HUES6 (cell line): ENCODE measurements at regions not wholly inside any gene's neighbourhood (a gene's known extent, or its start where the extent isn't known, plus 50 kb on each side); places are given as distances from the start of the nearest gene placed in this dataset.

Experiments used
- H3K27ac ChIP-seq: 2 replicates; pipeline ENCODE4 v1.7.0; 2013; ENCODE audit warnings: low read depth, mild to moderate bottlenecking, low read length, inconsistent platforms
- H3K27me3 ChIP-seq: 2 replicates; pipeline ENCODE4 v1.6.1; 2013; ENCODE audit warnings: low read length; ENCODE audit not compliant: control insufficient read depth, insufficient read depth
- H3K36me3 ChIP-seq: 2 replicates; pipeline ENCODE4 v1.6.1; 2013; ENCODE audit warnings: low read length; ENCODE audit not compliant: control insufficient read depth, insufficient read depth
- H3K4me1 ChIP-seq: 2 replicates; pipeline ENCODE4 v1.6.1; 2013; ENCODE audit warnings: low read length; ENCODE audit not compliant: control insufficient read depth, insufficient read depth
- H3K4me3 ChIP-seq: 2 replicates; pipeline ENCODE4 v1.5.1; 2013; ENCODE audit warnings: low read depth, low read length
- H3K9ac ChIP-seq: one replicate; pipeline ENCODE4 v1.6.1; 2013; ENCODE audit warnings: mild to moderate bottlenecking, low read length
- H3K9me3 ChIP-seq: 2 replicates; pipeline ENCODE4 v1.6.1; 2013; ENCODE audit warnings: low read depth, low read length; ENCODE audit not compliant: control insufficient read depth, insufficient read depth

DNA sequence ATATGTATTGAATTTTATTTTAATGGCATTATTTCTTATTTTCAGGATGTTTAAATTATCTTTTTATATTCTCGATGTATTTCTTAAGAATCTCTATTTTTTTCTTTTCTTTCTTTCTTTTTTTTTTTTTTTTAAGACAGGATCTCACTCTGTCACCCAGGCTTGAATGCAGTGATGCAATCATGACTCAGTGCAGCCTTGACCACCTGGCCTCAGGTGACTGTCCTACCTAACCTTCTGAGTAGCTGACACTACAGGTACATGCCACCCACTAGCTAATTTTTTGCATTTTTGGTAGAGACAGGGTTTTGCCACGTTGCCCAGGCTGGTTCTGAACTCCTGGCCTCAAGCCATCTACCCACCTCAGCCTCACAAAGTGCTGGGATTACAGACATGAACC is 143.8 kb upstream of the LAMA2 start:
- peaks cover 29% of the 10 kb centered on the region for H3K4me1 ChIP-seq
- no peak overlapping the region for H3K4me3 ChIP-seq
- no peaks in the 10 kb centered on the region for H3K27me3 ChIP-seq
- H3K9ac ChIP-seq: no peak overlapping the region
- no peaks in the 10 kb centered on the region; the same call in 1 of the 2 replicates for H3K36me3 ChIP-seq
- H3K27ac ChIP-seq: no peak overlapping the region
- peaks cover 13% of the 10 kb centered on the region; the same call in 1 of the 2 replicates for H3K9me3 ChIP-seq

DNA sequence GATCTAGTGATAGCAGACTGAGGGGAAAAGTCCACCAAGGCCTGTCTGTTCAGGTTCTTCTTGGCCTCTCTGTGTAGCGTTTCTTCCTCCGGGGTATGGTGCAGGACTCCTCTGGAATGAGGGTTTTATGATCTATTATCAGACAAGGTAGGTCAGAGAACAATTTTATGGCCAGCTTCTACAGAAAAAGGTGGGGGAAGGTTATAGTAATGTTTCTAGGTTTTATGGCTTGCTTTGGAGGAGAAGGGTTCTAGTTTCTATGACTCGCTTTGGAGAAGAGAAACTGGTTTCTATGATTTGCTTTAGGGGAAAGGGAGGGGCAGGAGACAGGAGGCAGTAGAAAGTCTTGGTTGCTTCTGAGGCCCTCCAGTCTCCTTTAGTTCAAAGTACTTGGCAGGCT is 144.8 kb upstream of the LAMA2 start:
- Histone ChIP-seq H3K9ac (no peak overlapping the region), H3K4me3 (no peak overlapping the region), H3K27me3 (no peaks in the 10 kb centered on the region), H3K9me3 (peaks cover 13% of the 10 kb centered on the region; the same call in 1 of the 2 replicates), H3K4me1 (peaks cover 22% of the 10 kb centered on the region), H3K36me3 (no peaks in the 10 kb centered on the region; the same call in 1 of the 2 replicates), H3K27ac (no peak overlapping the region)

DNA sequence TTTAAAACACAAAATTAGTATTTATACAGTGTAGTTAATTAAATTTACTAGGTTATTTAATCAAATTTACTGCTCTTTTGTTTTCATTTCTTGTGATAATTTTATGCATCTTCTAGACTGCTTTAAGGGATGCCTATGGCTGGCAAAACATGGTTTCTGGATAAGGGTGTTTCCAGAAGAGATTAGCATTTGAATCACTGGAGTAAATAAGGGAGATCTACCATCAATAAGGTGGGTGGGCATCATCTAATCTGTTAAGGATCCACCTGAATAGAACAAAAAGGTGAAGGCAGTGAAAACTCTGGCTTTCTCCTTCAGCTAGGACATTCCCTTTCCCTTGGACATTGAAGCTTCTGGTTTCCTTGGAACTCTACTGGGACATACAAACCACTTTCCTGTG is 146.2 kb upstream of the LAMA2 start:
- Histone ChIP-seq H3K36me3 (no peaks in the 10 kb centered on the region; the same call in 1 of the 2 replicates), H3K4me3 (no peak overlapping the region), H3K9ac (no peak overlapping the region), H3K9me3 (peaks cover 11% of the 10 kb centered on the region; the same call in 1 of the 2 replicates), H3K27me3 (no peaks in the 10 kb centered on the region), H3K4me1 (peaks cover 15% of the 10 kb centered on the region), H3K27ac (no peak overlapping the region)

DNA sequence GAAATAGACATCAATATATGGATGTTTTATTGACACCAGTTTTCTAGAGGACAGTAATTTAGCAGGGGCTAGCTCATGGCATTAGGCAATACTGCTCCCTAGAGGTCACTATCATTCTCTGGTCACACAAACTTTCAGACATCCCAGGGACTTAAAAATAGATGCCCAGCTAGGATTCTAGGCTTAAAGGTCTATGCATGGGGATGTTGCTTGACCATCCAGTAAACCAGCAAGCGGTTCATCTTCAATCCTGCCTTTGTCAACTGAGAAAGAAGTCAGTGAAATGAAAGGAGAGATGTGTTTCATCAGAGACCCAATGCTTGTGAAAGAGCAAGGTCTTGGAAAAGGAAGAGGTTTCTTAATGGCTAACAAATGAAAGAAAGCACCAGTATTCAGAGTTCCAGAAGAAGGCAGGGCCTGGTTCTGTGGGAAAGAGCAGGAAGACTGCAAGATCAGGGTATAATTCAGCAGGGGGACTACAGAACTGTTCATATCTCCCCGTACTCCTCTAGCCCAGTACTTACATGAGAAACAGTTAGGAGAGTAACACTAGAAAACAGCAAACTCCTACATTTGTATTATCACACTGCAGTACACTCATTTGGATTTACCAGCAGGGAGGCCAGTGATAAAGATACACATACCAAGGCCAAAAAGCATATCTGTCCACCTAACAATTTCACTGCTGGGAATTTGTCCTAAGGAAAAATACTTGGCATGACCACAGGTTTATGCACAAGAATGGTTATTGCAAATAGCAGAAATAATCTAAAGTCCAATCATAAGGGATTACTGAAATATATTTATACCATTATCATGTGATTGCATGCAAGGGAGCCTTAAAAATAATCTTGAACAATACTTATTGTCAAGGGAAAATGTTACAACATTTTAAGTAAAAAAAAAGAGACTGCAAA is 151.4 kb upstream of the LAMA2 start:
- H3K27ac ChIP-seq: peak overlapping the region; percentile 7; the same call in 1 of the 2 replicates
- no peaks in the 10 kb centered on the region for H3K27me3 ChIP-seq
- no peak overlapping the region for H3K9ac ChIP-seq
- peaks cover 15% of the 10 kb centered on the region for H3K4me1 ChIP-seq
- no peak overlapping the region for H3K4me3 ChIP-seq
- no peaks in the 10 kb centered on the region for H3K9me3 ChIP-seq
- no peaks in the 10 kb centered on the region for H3K36me3 ChIP-seq

DNA sequence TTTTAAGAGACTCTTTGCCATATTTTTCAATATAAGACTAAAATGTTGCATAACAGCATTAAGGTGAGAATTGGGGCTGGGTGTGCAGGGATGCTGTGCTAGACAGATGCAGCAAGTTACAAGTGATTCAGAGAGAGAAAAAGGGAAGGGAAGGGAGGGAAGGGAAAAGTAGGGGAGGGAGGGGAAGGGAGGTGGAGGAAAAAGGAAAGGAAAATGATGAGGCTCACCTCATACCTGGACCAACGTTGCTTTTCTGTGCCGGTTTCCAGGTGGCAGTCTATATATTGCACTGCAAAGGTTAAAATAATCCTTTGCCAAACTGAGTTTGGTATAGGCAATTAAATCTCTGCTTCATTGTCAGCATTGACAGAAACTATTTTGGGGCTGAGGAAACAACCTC is 155.4 kb upstream of the LAMA2 start:
- Histone ChIP-seq H3K27me3 (no peaks in the 10 kb centered on the region), H3K4me3 (no peak overlapping the region), H3K36me3 (no peaks in the 10 kb centered on the region), H3K4me1 (peaks cover 41% of the 10 kb centered on the region), H3K9me3 (no peaks in the 10 kb centered on the region), H3K27ac (no peak overlapping the region), H3K9ac (no peak overlapping the region)

DNA sequence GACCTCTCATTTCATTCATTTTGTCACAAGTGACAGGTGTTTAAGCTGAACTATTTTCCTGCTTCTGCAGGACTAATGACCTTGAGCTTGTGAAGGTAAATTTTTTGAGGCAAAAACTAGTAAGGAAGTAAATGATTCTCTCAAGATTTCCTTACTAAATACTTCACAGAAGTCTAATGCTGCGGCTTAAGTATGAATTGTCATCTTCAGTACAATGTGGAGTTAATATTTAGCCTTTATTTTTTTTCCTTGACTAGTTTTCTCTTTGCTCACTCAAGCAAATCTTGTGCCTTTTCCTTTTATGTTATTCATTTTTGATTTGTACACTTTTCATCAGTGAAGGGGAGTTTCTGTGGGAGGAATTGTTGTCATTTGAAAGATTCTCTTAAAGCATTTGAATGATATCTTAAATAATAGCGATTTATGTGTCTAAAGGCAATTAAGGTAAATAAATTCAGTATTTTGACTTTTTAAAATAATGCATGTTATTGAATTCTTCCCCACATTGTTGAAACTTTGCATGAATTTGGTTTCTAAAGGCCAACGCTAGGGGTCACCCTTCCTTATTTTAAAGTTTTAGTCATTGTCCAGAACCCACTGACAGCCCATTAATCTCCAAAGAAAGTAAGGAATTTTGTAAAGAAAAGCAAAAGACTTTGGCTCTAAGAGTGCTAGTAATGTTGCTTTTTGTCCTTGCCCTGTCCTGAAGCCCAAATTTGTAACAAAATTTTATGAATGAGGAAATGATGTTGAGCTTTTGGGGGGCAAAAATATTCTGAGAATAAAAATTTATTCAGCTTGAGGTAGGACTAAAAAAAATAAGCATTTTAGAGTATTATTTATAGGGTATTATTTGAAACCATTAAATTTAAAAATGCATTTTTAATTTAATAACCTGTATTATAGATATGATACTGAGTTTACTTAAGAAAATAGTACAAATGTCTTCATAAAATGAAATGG is 157.4 kb upstream of the LAMA2 start:
- no peak overlapping the region for H3K4me3 ChIP-seq
- H3K27me3 ChIP-seq: no peaks in the 10 kb centered on the region
- H3K36me3 ChIP-seq: no peaks in the 10 kb centered on the region
- H3K9ac ChIP-seq: no peak overlapping the region
- H3K9me3 ChIP-seq: no peaks in the 10 kb centered on the region
- H3K4me1 ChIP-seq: peaks cover 47% of the 10 kb centered on the region
- H3K27ac ChIP-seq: no peak overlapping the region

DNA sequence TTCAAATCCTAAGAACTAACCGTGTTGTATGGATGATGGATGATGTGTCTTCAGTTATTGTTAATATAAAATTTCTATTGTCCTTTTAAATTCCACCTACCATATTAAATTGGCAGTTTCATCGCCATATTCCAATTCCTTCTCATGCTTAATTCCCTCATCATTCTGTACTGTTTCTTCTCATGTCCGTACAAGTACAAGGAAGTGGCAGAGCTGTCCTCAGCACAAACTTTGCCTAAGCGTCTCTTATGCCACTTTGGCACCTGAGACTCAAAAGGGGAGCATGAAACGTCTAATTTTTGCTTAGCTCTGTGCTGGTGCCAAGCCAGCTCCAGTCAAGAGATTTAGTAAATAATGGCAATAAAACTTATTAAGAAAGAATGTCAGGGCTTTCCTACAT is 158.2 kb upstream of the LAMA2 start:
- no peaks in the 10 kb centered on the region for H3K27me3 ChIP-seq
- H3K9me3 ChIP-seq: no peaks in the 10 kb centered on the region
- no peak overlapping the region for H3K9ac ChIP-seq
- no peaks in the 10 kb centered on the region for H3K36me3 ChIP-seq
- H3K27ac ChIP-seq: peak overlapping the region; percentile 64; the same call in 1 of the 2 replicates
- peaks cover 52% of the 10 kb centered on the region for H3K4me1 ChIP-seq
- H3K4me3 ChIP-seq: no peak overlapping the region

DNA sequence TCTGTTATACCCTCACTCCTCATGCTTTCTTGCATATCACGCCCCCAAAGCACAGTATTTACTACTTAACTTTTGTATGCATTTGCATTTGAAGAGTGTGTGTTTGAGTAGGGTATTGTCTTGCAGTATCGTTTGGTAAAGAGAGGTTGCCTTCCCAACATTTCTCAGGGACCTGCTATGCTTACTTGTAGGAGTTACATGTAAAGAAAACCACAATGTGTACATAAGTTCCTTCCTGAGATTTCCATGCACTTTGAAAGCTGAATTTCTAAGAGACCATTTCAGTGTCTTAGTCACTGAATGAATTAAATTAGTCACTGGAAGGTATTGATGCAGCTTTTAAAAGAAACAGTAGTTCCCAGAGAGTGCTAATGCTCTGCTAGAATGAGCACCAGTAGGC is 159.3 kb upstream of the LAMA2 start:
- Histone ChIP-seq H3K27ac (peak overlapping the region; percentile 64), H3K9me3 (no peaks in the 10 kb centered on the region), H3K4me3 (no peak overlapping the region), H3K36me3 (no peaks in the 10 kb centered on the region), H3K9ac (no peak overlapping the region), H3K4me1 (peaks cover 52% of the 10 kb centered on the region), H3K27me3 (no peaks in the 10 kb centered on the region)

DNA sequence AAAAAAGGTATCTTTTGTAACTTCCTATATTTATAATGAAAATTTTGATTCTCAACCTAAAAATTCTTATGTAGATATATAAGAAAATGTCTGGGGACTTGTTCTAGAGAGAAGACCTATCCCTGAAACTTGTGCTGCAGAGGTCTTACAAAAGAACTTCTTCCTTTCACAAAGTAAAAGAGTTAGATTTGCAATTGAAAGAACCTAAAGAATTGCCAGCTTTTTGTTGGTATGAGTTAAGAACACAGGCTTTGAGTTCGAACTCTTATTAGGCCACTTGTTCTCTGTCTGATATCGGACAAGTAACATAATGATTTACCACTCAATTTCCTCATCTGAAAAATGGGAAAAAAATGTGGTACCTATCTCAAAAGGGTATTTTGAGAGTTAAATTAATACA is 162.0 kb upstream of the LAMA2 start:
- no peaks in the 10 kb centered on the region for H3K36me3 ChIP-seq
- H3K9ac ChIP-seq: no peak overlapping the region
- H3K4me1 ChIP-seq: peaks cover 52% of the 10 kb centered on the region
- no peak overlapping the region for H3K27ac ChIP-seq
- H3K9me3 ChIP-seq: no peaks in the 10 kb centered on the region
- no peak overlapping the region for H3K4me3 ChIP-seq
- H3K27me3 ChIP-seq: no peaks in the 10 kb centered on the region

DNA sequence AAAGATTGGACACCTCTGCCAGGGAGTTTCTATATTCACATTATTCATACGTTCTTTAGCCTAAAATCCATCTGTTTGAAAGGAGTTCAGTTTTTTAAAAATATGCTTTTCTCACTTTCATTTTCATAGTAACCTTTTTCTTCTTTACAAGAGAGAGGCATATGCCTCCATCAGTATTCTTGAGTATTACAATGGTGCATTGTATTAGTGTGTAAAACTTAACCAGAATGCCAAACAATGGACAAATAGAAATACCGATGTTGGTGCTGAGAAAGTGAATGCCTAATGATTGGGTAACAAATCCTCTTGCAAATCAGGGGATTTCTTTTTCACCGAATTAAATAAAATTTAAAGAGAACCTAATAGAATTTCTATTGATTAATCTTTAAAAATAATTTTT is 163.2 kb upstream of the LAMA2 start:
- Histone ChIP-seq H3K9ac (no peak overlapping the region), H3K4me1 (peaks cover 41% of the 10 kb centered on the region), H3K9me3 (no peaks in the 10 kb centered on the region), H3K36me3 (no peaks in the 10 kb centered on the region), H3K27me3 (no peaks in the 10 kb centered on the region), H3K4me3 (no peak overlapping the region), H3K27ac (no peak overlapping the region)

DNA sequence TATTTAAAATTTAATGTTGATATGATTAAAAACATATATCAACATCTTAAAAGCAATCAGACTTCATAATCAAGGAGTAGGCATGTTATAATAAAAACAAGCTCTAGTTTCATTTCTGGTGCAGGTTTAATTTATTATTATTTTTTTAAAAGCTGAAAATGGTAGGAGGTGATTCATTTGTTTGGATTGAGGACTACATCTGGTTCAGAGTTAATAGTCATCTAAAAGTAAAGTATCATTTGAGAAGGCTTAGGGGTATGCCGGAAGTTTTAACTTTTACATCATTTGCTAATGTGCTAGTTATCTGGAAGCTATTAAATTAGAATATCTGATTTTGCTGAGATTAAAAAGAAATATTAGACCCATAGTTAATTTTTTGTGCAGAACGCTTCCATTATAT is 169.5 kb upstream of the LAMA2 start:
- no peaks in the 10 kb centered on the region for H3K9me3 ChIP-seq
- no peak overlapping the region for H3K27ac ChIP-seq
- no peaks in the 10 kb centered on the region for H3K4me1 ChIP-seq
- no peak overlapping the region for H3K4me3 ChIP-seq
- H3K36me3 ChIP-seq: no peaks in the 10 kb centered on the region
- no peaks in the 10 kb centered on the region for H3K27me3 ChIP-seq
- H3K9ac ChIP-seq: no peak overlapping the region
